ENCODE measurements at regions not wholly inside any gene's neighbourhood (a gene's known extent, or its start where the extent isn't known, plus 50 kb on each side); places are given as distances from the start of the nearest gene placed in this dataset.

DNA sequence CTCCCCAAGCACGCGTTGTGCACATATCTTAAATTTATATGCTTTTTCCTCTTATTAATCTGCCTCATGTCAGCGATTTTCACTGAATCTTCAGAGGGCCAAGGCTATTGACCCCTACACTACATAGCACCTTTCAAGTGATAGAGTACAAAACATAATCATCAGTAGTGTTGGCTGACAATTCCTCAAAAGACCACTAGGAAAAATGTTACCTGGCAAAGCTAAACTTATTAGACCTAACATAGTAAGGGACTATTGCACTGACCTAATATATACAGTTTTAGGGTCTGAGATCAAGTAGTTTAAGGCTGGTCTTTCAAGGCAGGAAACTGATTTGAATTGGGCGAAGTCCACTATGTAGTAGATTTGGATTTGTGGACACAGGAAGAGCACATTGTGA is 244.2 kb upstream of the ZC3H15 start:
- TF ChIP-seq, protein P1, sequence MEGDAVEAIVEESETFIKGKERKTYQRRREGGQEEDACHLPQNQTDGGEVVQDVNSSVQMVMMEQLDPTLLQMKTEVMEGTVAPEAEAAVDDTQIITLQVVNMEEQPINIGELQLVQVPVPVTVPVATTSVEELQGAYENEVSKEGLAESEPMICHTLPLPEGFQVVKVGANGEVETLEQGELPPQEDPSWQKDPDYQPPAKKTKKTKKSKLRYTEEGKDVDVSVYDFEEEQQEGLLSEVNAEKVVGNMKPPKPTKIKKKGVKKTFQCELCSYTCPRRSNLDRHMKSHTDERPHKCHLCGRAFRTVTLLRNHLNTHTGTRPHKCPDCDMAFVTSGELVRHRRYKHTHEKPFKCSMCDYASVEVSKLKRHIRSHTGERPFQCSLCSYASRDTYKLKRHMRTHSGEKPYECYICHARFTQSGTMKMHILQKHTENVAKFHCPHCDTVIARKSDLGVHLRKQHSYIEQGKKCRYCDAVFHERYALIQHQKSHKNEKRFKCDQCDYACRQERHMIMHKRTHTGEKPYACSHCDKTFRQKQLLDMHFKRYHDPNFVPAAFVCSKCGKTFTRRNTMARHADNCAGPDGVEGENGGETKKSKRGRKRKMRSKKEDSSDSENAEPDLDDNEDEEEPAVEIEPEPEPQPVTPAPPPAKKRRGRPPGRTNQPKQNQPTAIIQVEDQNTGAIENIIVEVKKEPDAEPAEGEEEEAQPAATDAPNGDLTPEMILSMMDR (IDR thresholded peaks at IDR 0.05 in 8 of 11, conservative IDR thresholded peaks at IDR 0.05 in 3 of 11) = no peak
- no peak for TF ChIP-seq POLR2A (IDR thresholded peaks at IDR 0.05)

All from spleen (tissue), 7 donors.